ENCODE measurements at regions not wholly inside any gene's neighbourhood (a gene's known extent, or its start where the extent isn't known, plus 50 kb on each side); places are given as distances from the start of the nearest gene placed in this dataset.
"Not testable (repeated sequence)": the region's sequence is repeated elsewhere in the genome, so short reads cannot be mapped to it uniquely, and the experiment has no call there.

- no peak for DNase-seq
Observed at GRCh38 chr3:20700714-20701113, 514.7 kb upstream of the SGO1 start.

- no peak for DNase-seq
Observed at GRCh38 chr3:20698896-20699295, 512.9 kb upstream of the SGO1 start.

GRCh38 chr3:20696388-20697150 lies 510.6 kb upstream of the SGO1 start:
- no peak for DNase-seq

GRCh38 chr3:20692675-20693074 lies 506.7 kb upstream of the SGO1 start:
- no peak for DNase-seq

GRCh38 chr3:20683910-20684309 lies 497.9 kb upstream of the SGO1 start:
- no peak for DNase-seq

- no peak for DNase-seq
Observed at GRCh38 chr3:20682573-20682972, 496.6 kb upstream of the SGO1 start.

GRCh38 chr3:20680990-20681628 lies 495.1 kb upstream of the SGO1 start:
- DNase-seq: no peak

GRCh38 chr3:20673866-20674265 lies 487.9 kb upstream of the SGO1 start:
- no peak for DNase-seq

- DNase-seq: no peak
Observed at GRCh38 chr3:20669675-20670074, 483.7 kb upstream of the SGO1 start.

GRCh38 chr3:20669184-20669583 lies 483.2 kb upstream of the SGO1 start:
- no peak for DNase-seq

GRCh38 chr3:20668411-20668810 lies 482.4 kb upstream of the SGO1 start:
- DNase-seq: no peak

GRCh38 chr3:20666091-20666490 lies 480.1 kb upstream of the SGO1 start:
- no peak for DNase-seq

- DNase-seq: no peak
Observed at GRCh38 chr3:20658491-20658890, 472.5 kb upstream of the SGO1 start.

- DNase-seq: no peak
Observed at GRCh38 chr3:20657560-20657959, 471.6 kb upstream of the SGO1 start.

- DNase-seq: no peak
Observed at GRCh38 chr3:20652231-20652986, 466.4 kb upstream of the SGO1 start.

GRCh38 chr3:20648921-20649381 lies 462.9 kb upstream of the SGO1 start:
- DNase-seq: no peak

- no peak for DNase-seq
Observed at GRCh38 chr3:20648294-20648693, 462.3 kb upstream of the SGO1 start.

- DNase-seq: no peak
Observed at GRCh38 chr3:20646425-20646824, 460.4 kb upstream of the SGO1 start.

GRCh38 chr3:20645340-20645739 lies 459.3 kb upstream of the SGO1 start:
- DNase-seq: no peak

GRCh38 chr3:20637729-20638128 lies 451.7 kb upstream of the SGO1 start:
- DNase-seq: no peak

- no peak for DNase-seq
Observed at GRCh38 chr3:20622304-20622703, 436.3 kb upstream of the SGO1 start.

- DNase-seq: not testable (repeated sequence)
Observed at GRCh38 chr3:20618621-20619020, 432.6 kb upstream of the SGO1 start.

GRCh38 chr3:20618181-20618580 lies 432.2 kb upstream of the SGO1 start:
- DNase-seq: not testable (repeated sequence)

GRCh38 chr3:20615982-20616381 lies 430.0 kb upstream of the SGO1 start:
- not testable (repeated sequence) for DNase-seq

Measured in activated CD8-positive, alpha-beta memory T cell treated with anti-CD3 and anti-CD28 coated beads, Interleukin-2, amount 50 U/mL, for 48 hours (primary cell).